ENCODE measurements at regions not wholly inside any gene's neighbourhood (a gene's known extent, or its start where the extent isn't known, plus 50 kb on each side); places are given as distances from the start of the nearest gene placed in this dataset.

DNA sequence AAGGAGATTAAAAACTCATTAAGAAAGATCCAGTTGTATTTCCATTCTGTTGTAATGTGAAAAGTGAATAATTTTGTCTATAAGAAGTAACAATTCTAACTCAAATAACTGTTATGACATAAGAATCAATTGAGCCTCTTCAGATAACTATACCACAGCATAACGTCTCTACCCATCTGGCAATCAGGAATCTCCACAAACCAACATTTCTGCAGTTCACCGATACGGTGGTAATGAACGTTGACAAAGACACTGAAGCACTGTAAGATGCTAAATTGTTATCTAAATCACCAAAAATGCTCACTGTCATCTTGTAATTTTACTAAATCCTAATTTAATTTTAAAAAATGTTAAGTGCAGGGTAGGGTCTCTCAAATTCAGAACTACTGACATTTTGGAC, 130.9 kb upstream of the USP15 start:
- TF ChIP-seq, protein P1, sequence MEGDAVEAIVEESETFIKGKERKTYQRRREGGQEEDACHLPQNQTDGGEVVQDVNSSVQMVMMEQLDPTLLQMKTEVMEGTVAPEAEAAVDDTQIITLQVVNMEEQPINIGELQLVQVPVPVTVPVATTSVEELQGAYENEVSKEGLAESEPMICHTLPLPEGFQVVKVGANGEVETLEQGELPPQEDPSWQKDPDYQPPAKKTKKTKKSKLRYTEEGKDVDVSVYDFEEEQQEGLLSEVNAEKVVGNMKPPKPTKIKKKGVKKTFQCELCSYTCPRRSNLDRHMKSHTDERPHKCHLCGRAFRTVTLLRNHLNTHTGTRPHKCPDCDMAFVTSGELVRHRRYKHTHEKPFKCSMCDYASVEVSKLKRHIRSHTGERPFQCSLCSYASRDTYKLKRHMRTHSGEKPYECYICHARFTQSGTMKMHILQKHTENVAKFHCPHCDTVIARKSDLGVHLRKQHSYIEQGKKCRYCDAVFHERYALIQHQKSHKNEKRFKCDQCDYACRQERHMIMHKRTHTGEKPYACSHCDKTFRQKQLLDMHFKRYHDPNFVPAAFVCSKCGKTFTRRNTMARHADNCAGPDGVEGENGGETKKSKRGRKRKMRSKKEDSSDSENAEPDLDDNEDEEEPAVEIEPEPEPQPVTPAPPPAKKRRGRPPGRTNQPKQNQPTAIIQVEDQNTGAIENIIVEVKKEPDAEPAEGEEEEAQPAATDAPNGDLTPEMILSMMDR (IDR thresholded peaks at IDR 0.05; ENCODE audit: extremely low read depth, insufficient read depth, missing control alignments): no peak
- in situ Hi-C loops (cut with MboI; ENCODE audit: low pct_unique_long_range_greater_than_20kb, low sequenced_read_pairs, unreplicated experiment): no loop called here
- DNase-seq (ENCODE audit: low spot score): no peak

DNA sequence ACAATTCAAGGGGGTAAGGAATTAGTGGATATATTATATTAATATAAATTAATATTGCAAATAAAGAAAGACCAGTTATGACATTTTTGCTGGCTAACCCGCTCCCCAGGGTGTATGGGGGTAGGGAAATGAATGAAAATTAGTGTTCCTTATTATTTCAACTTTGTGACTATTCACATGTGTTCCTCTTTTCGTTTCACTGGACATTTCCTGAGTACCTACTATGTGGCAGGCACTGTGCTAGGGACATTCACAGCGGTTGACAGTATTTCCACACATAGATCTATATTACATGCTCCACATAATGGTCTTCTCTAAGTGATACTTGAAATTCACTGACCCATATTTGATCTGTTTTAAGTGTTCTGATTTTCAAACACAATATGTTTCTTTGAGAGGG, 129.8 kb upstream of the USP15 start:
- DNase-seq (ENCODE audit: low spot score): no peak
- in situ Hi-C loops (cut with MboI; ENCODE audit: low pct_unique_long_range_greater_than_20kb, low sequenced_read_pairs, unreplicated experiment): no loop called here
- TF ChIP-seq, protein P1 (IDR thresholded peaks at IDR 0.05; ENCODE audit: extremely low read depth, insufficient read depth, missing control alignments): no peak

DNA sequence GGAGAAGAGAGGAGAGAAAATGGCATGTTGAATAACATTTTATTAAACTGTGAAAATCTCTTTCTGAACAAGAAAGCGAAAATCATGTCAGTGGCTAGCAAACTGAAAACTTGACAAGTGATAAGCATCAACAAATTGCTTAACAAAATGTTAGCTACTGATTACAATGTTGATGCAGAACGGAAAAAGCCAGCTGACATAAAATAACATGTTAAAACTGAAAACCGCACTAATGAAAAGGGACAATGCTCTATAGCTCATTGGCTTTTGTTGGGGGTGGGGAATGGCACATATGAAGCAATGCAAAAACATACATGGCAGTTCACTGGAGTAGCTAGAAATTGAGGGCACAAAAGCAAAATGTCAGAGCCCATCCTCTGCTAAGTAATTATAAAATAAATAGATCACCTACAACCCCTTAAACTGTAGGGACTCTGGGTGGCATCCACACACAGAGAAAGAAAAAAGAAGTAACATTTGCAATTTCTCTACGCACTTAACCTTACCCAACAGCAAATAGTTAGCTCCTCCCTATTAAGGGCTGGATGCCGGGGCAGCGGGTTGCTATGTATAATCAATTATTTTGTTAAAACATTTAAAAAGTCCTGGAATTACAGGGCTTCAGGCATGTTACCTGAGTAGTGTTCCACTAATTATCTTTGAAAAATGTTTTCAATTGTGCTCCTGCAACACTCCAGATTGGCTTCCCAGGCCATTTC, 129.2 kb upstream of the USP15 start:
- TF ChIP-seq, protein P1 (IDR thresholded peaks at IDR 0.05; ENCODE audit: extremely low read depth, insufficient read depth, missing control alignments): no peak
- in situ Hi-C loops (cut with MboI; ENCODE audit: low pct_unique_long_range_greater_than_20kb, low sequenced_read_pairs, unreplicated experiment): no loop called here
- no peak for DNase-seq (ENCODE audit: low spot score)

DNA sequence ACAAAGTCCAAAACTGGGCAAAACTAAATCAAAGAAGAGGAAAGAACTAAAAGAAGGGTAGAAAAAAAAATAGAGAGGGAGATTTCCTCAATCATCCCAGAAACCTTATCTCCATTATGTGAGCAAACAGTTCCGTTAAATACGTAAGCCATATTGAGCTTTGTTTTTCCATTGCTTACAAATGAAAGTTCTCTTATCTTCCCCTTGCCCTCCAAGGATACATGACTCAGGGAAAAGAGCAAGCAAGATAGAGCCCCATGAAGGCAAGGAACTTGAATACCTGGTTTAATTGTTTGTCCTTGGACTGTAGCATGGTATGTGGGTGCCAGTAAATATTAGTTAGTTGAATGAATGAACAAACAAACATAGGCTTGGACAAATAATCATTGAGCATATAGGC, 126.8 kb upstream of the USP15 start:
- TF ChIP-seq, protein P1 (IDR thresholded peaks at IDR 0.05; ENCODE audit: extremely low read depth, insufficient read depth, missing control alignments): no peak

DNA sequence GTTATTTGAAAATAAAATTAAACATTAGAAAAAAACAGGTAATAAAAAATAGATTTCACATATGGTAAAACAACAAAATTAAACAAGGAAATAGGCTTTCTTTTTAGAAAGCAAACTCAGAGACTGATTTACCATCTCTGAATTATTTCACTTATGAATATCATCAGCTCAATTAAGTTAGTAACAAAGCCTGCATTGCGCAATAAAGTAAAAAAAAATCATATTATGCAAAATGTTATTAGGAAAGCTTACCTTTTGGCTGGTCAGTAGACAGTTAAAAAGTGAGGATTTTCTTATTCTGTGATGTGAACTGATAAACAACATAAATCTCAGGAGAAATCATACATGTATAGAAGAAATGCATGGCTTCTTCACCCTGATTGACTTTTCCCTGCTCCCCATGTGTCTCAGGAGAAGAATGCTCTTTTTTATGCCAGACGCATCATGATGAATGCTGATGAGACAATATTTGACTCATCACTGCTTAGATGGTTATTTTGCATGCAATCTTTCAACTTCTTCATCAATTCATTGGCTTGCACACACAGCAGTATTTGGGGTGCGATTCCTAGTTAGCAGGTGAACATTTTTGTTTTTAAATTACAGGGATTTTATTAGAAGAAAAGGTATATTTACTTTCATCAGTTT, 124.5 kb upstream of the USP15 start:
- in situ Hi-C loops (cut with MboI; ENCODE audit: low pct_unique_long_range_greater_than_20kb, low sequenced_read_pairs, unreplicated experiment): no loop called here
- DNase-seq (ENCODE audit: low spot score): no peak
- TF ChIP-seq, protein P1 (IDR thresholded peaks at IDR 0.05; ENCODE audit: extremely low read depth, insufficient read depth, missing control alignments): no peak

More for the DNA sequence above, 126.8 kb upstream of the USP15 start:
- in situ Hi-C loops (cut with MboI; ENCODE audit: low pct_unique_long_range_greater_than_20kb, low sequenced_read_pairs, unreplicated experiment): no loop called here
- no peak for DNase-seq (ENCODE audit: low spot score)

DNA sequence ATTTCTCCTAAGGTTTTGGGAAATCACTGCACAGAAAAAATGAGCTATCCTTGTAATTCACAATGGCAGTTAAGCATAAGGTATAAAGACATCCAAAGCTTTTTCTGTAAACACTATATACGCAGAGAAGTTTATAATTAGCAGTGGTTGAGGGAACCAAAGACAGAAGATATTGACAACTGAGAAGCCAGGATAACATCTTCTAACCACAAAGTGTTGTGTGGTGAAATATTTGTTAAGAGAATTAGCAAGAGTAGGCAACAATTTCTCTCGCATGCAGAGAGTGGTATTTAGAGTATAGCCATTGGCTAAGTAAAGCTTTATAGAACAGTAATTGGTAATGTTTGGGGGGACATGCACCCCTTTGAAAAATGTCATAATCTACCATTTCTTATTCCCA, 123.7 kb upstream of the USP15 start:
- TF ChIP-seq, protein P1 (IDR thresholded peaks at IDR 0.05; ENCODE audit: extremely low read depth, insufficient read depth, missing control alignments): no peak
- DNase-seq (ENCODE audit: low spot score): no peak
- in situ Hi-C loops (cut with MboI; ENCODE audit: low pct_unique_long_range_greater_than_20kb, low sequenced_read_pairs, unreplicated experiment): no loop called here
